Fibroblast of lung (primary cell): ENCODE measurements at regions not wholly inside any gene's neighbourhood (a gene's known extent, or its start where the extent isn't known, plus 50 kb on each side); places are given as distances from the start of the nearest gene placed in this dataset.

ENCODE experiments used
- CTCF ChIP-seq, 2 donors: IDR thresholded peaks in 1 of 2; conservative IDR thresholded peaks in 1 of 2; 1 replicate in 1 of 2; 2 replicates in 1 of 2; pipeline ENCODE4 v1.5.1; 2011 to 2012; ENCODE audit warnings: low read length in 2 of 2, control low read depth in 1 of 2, inconsistent platforms in 1 of 2, low read depth in 1 of 2, mild to moderate bottlenecking in 1 of 2
- EZH2 ChIP-seq: IDR thresholded peaks from 2 replicates; pipeline ENCODE4 v1.5.1; 2012; ENCODE audit warnings: low read length, control low read depth, mild to moderate bottlenecking; ENCODE audit errors: missing control alignments

- TF ChIP-seq CTCF (conservative IDR thresholded peaks at IDR 0.05 in 1 of 2, IDR thresholded peaks at IDR 0.05 in 1 of 2; ENCODE audit: low read depth in 1 of 2, low read length in 2 of 2) (no peak), EZH2 (no peak)
These were observed 52.2 kb upstream of the ARHGAP20 start for GRCh38 chr11:110764485-110764884.
